HepG2 (cell line): ENCODE measurements at regions not wholly inside any gene's neighbourhood (a gene's known extent, or its start where the extent isn't known, plus 50 kb on each side); places are given as distances from the start of the nearest gene placed in this dataset.

Experiments used
- HMGXB3 ChIP-seq: sonication (generic); formaldehyde crosslinking; IDR thresholded peaks from 2 replicates; pipeline ENCODE4 v1.4.0; 2020; ENCODE audit warnings: missing genetic modification reagents, borderline replicate concordance
- ZNF318 ChIP-seq: sonication (generic); formaldehyde crosslinking; IDR thresholded peaks from 2 replicates; pipeline ENCODE4 v1.4.0; 2020; ENCODE audit warnings: mild to moderate bottlenecking, missing genetic modification reagents

- TF ChIP-seq HMGXB3 (CRISPR knock-in tag) (no peak), ZNF318 (CRISPR knock-in tag) (no peak)
Measured at GRCh38 chr3:191770541-191770940, 309.6 kb downstream of the PYDC2 start (continued).
